Liver (tissue), 8 donors: ENCODE measurements at regions not wholly inside any gene's neighbourhood (a gene's known extent, or its start where the extent isn't known, plus 50 kb on each side); places are given as distances from the start of the nearest gene placed in this dataset.
"Not testable (repeated sequence)": the region's sequence is repeated elsewhere in the genome, so short reads cannot be mapped to it uniquely, and the experiment has no call there.

Experiments used
- DNase-seq: peaks from one replicate; pipeline ENCODE4 v3.0.0-alpha.2; 2017; ENCODE audit warnings: low spot score
- H3K27ac ChIP-seq, 2 donors: one replicate each; pipeline ENCODE4 v1.7.0; 2013; ENCODE audit warnings: inconsistent platforms in 2 of 2, low read length in 2 of 2, control low read depth in 1 of 2, low read depth in 1 of 2, mild to moderate bottlenecking in 1 of 2
- H3K27me3 ChIP-seq, 4 donors: one replicate each; pipeline versions ENCODE4 v1.6.1 to v1.7.0; 2013; ENCODE audit warnings: low read length in 3 of 4, inconsistent platforms in 1 of 4, mild to moderate bottlenecking in 1 of 4, moderate library complexity in 1 of 4; ENCODE audit not compliant: control insufficient read depth in 4 of 4, insufficient read depth in 4 of 4
- H3K36me3 ChIP-seq, 4 donors: one replicate each; pipeline versions ENCODE4 v1.6.1 to v1.7.0; 2013; ENCODE audit warnings: low read length in 3 of 4, mild to moderate bottlenecking in 3 of 4, low read depth in 1 of 4, moderate library complexity in 1 of 4; ENCODE audit not compliant: control insufficient read depth in 4 of 4, insufficient read depth in 3 of 4
- H3K4me1 ChIP-seq, 4 donors: one replicate each; pipeline versions ENCODE4 v1.6.1 to v1.7.0; 2013; ENCODE audit warnings: low read length in 3 of 4, mild to moderate bottlenecking in 3 of 4, moderate library complexity in 1 of 4; ENCODE audit not compliant: control insufficient read depth in 4 of 4, insufficient read depth in 4 of 4
- H3K4me3 ChIP-seq, 3 donors: one replicate each; pipeline versions ENCODE4 v1.6.1 to v1.7.0; 2013; ENCODE audit warnings: low read length in 3 of 3, control low read depth in 1 of 3, low read depth in 1 of 3, mild to moderate bottlenecking in 1 of 3
- H3K9ac ChIP-seq, 2 donors: one replicate each; pipeline ENCODE4 v1.7.0; 2013; ENCODE audit warnings: low read length in 2 of 2, mild to moderate bottlenecking in 2 of 2, moderate library complexity in 2 of 2, control low read depth in 1 of 2, low read depth in 1 of 2
- H3K9me3 ChIP-seq, 4 donors: one replicate each; pipeline versions ENCODE4 v1.6.1 to v1.7.0; 2013; ENCODE audit warnings: low read length in 3 of 4; ENCODE audit not compliant: control insufficient read depth in 4 of 4
- ATF3 ChIP-seq: IDR thresholded peaks from 2 replicates; pipeline ENCODE4 v1.6.1; 2016; ENCODE audit warnings: antibody characterized with exemption
- CTCF ChIP-seq: fragments of 150-350 bp; IDR thresholded peaks from 2 replicates; pipeline ENCODE4 v1.5.1; 2017; ENCODE audit warnings: improper control_type of control experiment, low read depth, low read length; ENCODE audit not compliant: missing input control
- EGR1 ChIP-seq, 2 donors: IDR thresholded peaks; 2 replicates each; pipeline ENCODE4 v1.6.1; 2016 to 2018; ENCODE audit warnings: antibody characterized with exemption in 2 of 2, low read depth in 2 of 2
- FOXA1 ChIP-seq: IDR thresholded peaks from 2 replicates; pipeline ENCODE4 v1.6.1; 2016; ENCODE audit warnings: antibody characterized with exemption
- FOXA2 ChIP-seq: IDR thresholded peaks from 2 replicates; pipeline ENCODE4 v1.6.1; 2016; ENCODE audit warnings: antibody characterized with exemption
- GABPA ChIP-seq, 2 donors: IDR thresholded peaks in 1 of 2; conservative IDR thresholded peaks in 1 of 2; 2 replicates each; pipeline ENCODE4 v1.6.1; 2016; ENCODE audit warnings: antibody characterized with exemption in 2 of 2, mild to moderate bottlenecking in 1 of 2, moderate library complexity in 1 of 2
- HNF4A ChIP-seq, 2 donors: conservative IDR thresholded peaks; 2 replicates each; pipeline ENCODE4 v1.6.1; 2016; ENCODE audit warnings: antibody characterized with exemption in 2 of 2, mild to moderate bottlenecking in 2 of 2
- HNF4G ChIP-seq: IDR thresholded peaks from 2 replicates; pipeline ENCODE4 v1.6.1; 2016; ENCODE audit warnings: antibody characterized with exemption
- JUND ChIP-seq, 2 donors: IDR thresholded peaks; 2 replicates each; pipeline ENCODE4 v1.6.1; 2016; ENCODE audit warnings: antibody characterized with exemption in 2 of 2
- MAX ChIP-seq: IDR thresholded peaks from 2 replicates; pipeline ENCODE4 v1.6.1; 2016; ENCODE audit warnings: antibody characterized with exemption
- RAD21 ChIP-seq, 2 donors: IDR thresholded peaks; 2 replicates each; pipeline ENCODE4 v1.6.1; 2016; ENCODE audit warnings: antibody characterized with exemption in 2 of 2, mild to moderate bottlenecking in 2 of 2
- RXRA ChIP-seq, 2 donors: IDR thresholded peaks; 2 replicates each; pipeline ENCODE4 v1.6.1; 2017 to 2018; ENCODE audit warnings: antibody characterized with exemption in 2 of 2, mild to moderate bottlenecking in 1 of 2
- SP1 ChIP-seq: IDR thresholded peaks from 2 replicates; pipeline ENCODE4 v1.6.1; 2018; ENCODE audit warnings: antibody characterized with exemption, mild to moderate bottlenecking
- TAF1 ChIP-seq: conservative IDR thresholded peaks from 2 replicates; pipeline ENCODE4 v1.6.1; 2016; ENCODE audit warnings: antibody characterized with exemption, mild to moderate bottlenecking
- YY1 ChIP-seq: IDR thresholded peaks from 2 replicates; pipeline ENCODE4 v1.6.1; 2016; ENCODE audit warnings: antibody characterized with exemption, mild to moderate bottlenecking
- ZBTB33 ChIP-seq: IDR thresholded peaks from 2 replicates; pipeline ENCODE4 v1.6.1; 2016; ENCODE audit warnings: antibody characterized with exemption
- whole genome bisulfite sequencing: extraction: QIAGEN DNeasy Blood & Tissue Kit; methylation state at CpG from one replicate; pipeline ENCODE4 v1.1.7; 2013; 5-methylcytosine and 5-hydroxymethylcytosine counted together
- TF ChIP-seq, protein P1 (sequence below): IDR thresholded peaks from 2 replicates; pipeline ENCODE4 v1.6.1; 2016; ENCODE audit warnings: antibody characterized with exemption, mild to moderate bottlenecking
- donor health status: healthy.
- donor health status: healthy.
- donor health status: healthy.
- donor health status: healthy.
- donor health status: healthy.

GRCh38 chrX:19225909-19226308 is 103.6 kb upstream of the ADGRG2 start:
- Histone ChIP-seq H3K4me3 (no peak overlapping the region), H3K36me3 (no peaks in the 10 kb centered on the region), H3K9ac (no peak overlapping the region), H3K27me3 (no peaks in the 10 kb centered on the region), H3K4me1 (no peaks in the 10 kb centered on the region), H3K9me3 (no peaks in the 10 kb centered on the region), H3K27ac (no peak overlapping the region)
- TF ChIP-seq JUND (IDR thresholded peaks at IDR 0.05): no peak
- peak; percentile 12 to 19 for TF ChIP-seq RAD21 (IDR thresholded peaks at IDR 0.05)
- 68% methylated on average over 7 of the region's 7 CpGs for WGBS
- no peak for DNase-seq

GRCh38 chrX:19229896-19230295 is 107.6 kb upstream of the ADGRG2 start:
- not testable (repeated sequence) for H3K4me1 ChIP-seq

DNA sequence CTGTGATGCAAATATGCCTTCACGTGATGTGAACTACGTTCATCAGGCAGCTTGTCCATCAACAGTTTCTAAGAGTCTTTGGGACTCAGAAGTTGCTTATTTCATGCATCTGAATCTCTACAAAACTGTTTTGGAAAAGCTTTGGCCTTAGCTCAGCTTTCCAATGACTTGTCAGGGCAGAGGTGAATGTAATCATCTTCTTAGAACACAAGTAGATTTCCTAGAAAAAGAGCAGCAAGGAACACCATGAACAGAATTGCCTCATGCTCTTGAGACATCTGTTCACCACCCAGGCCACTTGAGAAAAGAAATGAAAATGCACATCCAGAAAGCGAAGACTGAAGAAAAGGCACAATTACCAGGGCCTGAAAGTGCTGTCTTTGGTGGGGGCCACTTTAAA is 105.8 kb upstream of the PDHA1 start:
- WGBS: 82% methylated on average over 3 of the region's 3 CpGs

More at GRCh38 chrX:19229896-19230295, 107.6 kb upstream of the ADGRG2 start:
- not testable (repeated sequence) for H3K9me3 ChIP-seq, DNase-seq, H3K27ac ChIP-seq, H3K36me3 ChIP-seq, H3K4me3 ChIP-seq, H3K9ac ChIP-seq, H3K27me3 ChIP-seq
- 89% methylated on average over 4 of the region's 4 CpGs for WGBS

More for the DNA sequence above, 105.8 kb upstream of the PDHA1 start:
- no peak for TF ChIP-seq JUND (IDR thresholded peaks at IDR 0.05)
- no peak for TF ChIP-seq FOXA1
- no peak for TF ChIP-seq RAD21 (IDR thresholded peaks at IDR 0.05)
- no peak for TF ChIP-seq GABPA (IDR thresholded peaks at IDR 0.05 in 1 of 2, conservative IDR thresholded peaks at IDR 0.05 in 1 of 2)
- TF ChIP-seq FOXA2: no peak
- no peak for TF ChIP-seq YY1
- no peak for TF ChIP-seq RXRA (IDR thresholded peaks at IDR 0.05)
- no peak for TF ChIP-seq EGR1 (IDR thresholded peaks at IDR 0.05; ENCODE audit: low read depth in 2 of 2)
- no peak for TF ChIP-seq MAX
- no peak for TF ChIP-seq CTCF
- no peak for TF ChIP-seq HNF4G
- TF ChIP-seq, protein P1, sequence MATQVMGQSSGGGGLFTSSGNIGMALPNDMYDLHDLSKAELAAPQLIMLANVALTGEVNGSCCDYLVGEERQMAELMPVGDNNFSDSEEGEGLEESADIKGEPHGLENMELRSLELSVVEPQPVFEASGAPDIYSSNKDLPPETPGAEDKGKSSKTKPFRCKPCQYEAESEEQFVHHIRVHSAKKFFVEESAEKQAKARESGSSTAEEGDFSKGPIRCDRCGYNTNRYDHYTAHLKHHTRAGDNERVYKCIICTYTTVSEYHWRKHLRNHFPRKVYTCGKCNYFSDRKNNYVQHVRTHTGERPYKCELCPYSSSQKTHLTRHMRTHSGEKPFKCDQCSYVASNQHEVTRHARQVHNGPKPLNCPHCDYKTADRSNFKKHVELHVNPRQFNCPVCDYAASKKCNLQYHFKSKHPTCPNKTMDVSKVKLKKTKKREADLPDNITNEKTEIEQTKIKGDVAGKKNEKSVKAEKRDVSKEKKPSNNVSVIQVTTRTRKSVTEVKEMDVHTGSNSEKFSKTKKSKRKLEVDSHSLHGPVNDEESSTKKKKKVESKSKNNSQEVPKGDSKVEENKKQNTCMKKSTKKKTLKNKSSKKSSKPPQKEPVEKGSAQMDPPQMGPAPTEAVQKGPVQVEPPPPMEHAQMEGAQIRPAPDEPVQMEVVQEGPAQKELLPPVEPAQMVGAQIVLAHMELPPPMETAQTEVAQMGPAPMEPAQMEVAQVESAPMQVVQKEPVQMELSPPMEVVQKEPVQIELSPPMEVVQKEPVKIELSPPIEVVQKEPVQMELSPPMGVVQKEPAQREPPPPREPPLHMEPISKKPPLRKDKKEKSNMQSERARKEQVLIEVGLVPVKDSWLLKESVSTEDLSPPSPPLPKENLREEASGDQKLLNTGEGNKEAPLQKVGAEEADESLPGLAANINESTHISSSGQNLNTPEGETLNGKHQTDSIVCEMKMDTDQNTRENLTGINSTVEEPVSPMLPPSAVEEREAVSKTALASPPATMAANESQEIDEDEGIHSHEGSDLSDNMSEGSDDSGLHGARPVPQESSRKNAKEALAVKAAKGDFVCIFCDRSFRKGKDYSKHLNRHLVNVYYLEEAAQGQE: no peak
- no peak for TF ChIP-seq SP1
- no peak for TF ChIP-seq TAF1
- no peak for TF ChIP-seq ZBTB33
- TF ChIP-seq HNF4A (conservative IDR thresholded peaks at IDR 0.05): no peak
- TF ChIP-seq ATF3: no peak
- H3K27me3 ChIP-seq: peaks cover 0 to 2% (median 0%) of the 10 kb centered on the region in 4 donors
- H3K27ac ChIP-seq: no peak overlapping the region
- no peaks in the 10 kb centered on the region for H3K36me3 ChIP-seq
- peaks cover 0 to 4% (median 1%) of the 10 kb centered on the region in 4 donors for H3K9me3 ChIP-seq
- H3K4me3 ChIP-seq: no peak overlapping the region
- no peak overlapping the region for H3K9ac ChIP-seq
- no peak for DNase-seq
- no peaks in the 10 kb centered on the region for H3K4me1 ChIP-seq
